T1000 (cell line): ENCODE measurements at regions not wholly inside any gene's neighbourhood (a gene's known extent, or its start where the extent isn't known, plus 50 kb on each side); places are given as distances from the start of the nearest gene placed in this dataset.
"Not testable (repeated sequence)": the region's sequence is repeated elsewhere in the genome, so short reads cannot be mapped to it uniquely, and the experiment has no call there.

Source experiments
- DNase-seq: peaks from one replicate; lab custom pipeline; 2025; ENCODE audit warnings: mixed read lengths; lab: John Stamatoyannopoulos, UW

- no peak for DNase-seq
Measured at GRCh38 chr12:127169321-127170181, 1097.4 kb upstream of the TMEM132C start.

GRCh38 chr12:127170226-127171180 is 1096.5 kb upstream of the TMEM132C start:
- DNase-seq, result no peak

DNA sequence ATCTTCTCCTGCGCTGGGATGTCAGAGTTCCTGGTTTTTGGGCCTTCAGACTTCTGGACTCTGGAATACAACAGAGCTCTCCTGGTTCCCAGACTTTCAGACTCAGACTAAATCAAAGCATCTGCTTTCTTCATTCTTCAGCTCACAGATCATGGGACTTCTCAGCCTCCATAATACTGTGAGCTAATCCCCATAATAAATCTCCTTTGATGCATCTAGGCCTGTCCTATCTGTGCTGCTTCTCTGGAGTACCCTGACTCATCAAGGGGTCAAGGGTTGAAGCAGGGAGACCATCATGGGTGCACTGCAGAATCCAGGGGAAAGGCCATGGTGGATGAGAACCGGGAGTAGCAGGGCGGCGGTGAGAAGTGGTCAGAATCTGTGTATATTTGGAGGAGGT is 1094.1 kb upstream of the TMEM132C start:
- DNase-seq, result no peak

DNA sequence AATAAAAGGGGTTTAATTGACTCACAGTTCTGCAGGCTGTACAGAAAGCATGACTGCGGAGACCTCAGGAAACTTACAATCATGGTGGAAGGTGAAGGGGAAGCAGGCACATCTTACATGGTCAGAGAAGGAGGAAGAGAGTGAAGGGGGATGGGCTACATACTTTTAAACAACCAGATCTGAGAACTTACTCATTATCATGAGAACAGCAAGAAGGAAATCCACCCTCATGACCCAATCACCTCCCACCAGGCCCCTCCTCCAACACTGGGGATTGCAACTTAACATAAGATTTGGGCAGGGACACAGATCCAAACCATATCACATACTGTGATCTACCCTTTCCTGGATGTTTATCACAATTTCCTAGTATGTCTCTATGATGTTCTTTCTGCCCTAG is 1093.0 kb upstream of the TMEM132C start:
- DNase-seq, result not testable (repeated sequence)

- no peak for DNase-seq
Measured at GRCh38 chr12:127174881-127175280, 1092.1 kb upstream of the TMEM132C start.

GRCh38 chr12:127175361-127175760 is 1091.6 kb upstream of the TMEM132C start:
- no peak for DNase-seq

- DNase-seq, result no peak
Measured at GRCh38 chr12:127176804-127177203, 1090.2 kb upstream of the TMEM132C start.

DNA sequence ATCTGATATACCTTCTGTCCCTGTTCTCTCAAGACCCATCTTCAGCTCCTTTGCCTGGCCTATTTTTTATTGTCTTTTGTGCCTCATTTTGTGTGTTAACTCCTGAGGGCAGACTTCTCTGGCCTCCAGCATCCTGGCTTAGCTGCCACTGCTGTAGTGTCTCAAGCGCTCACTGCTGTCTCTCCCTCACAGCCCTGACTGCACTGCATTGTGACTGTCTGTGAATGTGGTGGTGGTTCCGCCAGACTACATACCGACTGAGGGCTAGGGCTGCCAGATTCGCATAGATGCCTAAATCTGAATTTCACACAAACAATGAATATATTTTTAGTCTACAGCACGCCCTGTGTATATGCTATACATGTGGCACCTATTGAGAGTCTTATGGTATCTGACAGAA is 1088.9 kb upstream of the TMEM132C start:
- DNase-seq, result no peak

- no peak for DNase-seq
Measured at GRCh38 chr12:127178463-127178862, 1088.5 kb upstream of the TMEM132C start.

DNA sequence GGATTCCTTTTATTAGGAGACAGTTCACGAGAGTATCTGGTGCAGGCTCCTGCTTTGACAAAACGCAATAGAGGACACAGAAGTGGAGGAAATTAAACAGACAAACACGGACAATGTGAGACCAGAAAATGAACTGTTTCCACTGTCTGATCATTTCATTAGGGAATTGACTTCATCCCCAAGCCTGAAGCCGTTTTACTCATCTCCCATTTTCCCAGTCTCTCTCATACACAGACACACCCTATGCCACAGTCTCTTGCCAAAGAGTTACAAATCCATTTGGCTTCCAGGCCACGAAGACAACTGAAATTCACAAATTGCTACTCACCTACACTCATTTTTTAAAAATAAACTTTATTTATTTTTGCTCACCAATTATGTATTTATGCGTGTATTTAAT is 1087.8 kb upstream of the TMEM132C start:
- no peak for DNase-seq

DNA sequence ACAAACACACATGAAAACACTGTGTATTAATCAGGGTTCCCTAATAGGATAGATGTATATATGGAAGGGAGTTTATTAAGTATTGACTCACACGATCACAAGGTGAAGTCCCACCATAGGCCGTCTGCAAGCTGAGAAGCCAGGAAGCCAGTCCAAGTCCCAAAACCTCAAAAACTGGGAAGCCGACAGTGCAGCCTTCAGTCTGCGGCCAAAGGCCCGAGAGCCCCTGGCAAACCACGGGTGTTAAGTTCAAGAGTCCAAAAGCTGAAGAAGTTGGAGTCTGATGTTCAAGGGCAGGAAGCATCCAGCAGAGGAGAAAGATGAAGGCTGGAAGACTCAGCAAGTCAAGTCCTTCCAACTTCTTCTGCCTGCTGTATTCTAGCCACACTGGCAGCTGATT is 1085.0 kb upstream of the TMEM132C start:
- DNase-seq, result no peak

DNA sequence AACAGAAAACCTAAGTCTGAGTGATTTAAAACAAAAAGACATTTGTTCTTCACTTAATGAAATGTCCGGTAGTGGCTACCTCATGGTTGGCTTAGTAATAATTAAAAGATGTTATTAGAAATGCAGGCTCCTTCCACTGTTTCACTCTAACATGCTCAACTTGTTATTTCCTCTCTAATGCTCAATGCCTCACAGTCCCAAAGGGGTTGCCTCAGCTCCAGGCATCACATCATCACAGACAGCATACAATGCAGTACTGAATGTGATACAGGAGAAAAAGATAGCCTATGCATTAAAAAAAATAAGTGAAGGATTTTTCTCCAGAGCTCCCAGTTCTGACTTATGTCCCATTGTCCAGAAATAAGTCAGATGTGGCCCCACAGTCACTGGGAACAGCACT is 1077.0 kb upstream of the TMEM132C start:
- DNase-seq, result no peak

DNA sequence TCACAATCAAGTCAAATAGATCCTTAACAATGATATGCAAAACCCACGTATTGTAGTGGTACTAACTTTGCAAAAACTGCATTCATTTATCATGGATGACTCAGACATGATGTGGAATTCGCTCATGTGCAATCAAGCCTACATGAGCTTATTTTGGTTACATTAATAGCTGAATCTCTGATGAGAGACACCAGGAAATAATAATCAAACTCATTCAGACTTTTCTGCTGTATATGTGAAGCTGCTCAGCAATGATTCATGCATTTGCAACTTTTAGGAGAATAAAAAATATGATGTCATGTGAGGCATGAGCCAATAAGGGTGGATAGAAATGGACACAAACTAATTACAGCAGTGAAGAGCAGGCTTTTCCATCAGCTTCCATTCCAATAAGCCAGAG is 1075.8 kb upstream of the TMEM132C start:
- DNase-seq, result no peak

DNA sequence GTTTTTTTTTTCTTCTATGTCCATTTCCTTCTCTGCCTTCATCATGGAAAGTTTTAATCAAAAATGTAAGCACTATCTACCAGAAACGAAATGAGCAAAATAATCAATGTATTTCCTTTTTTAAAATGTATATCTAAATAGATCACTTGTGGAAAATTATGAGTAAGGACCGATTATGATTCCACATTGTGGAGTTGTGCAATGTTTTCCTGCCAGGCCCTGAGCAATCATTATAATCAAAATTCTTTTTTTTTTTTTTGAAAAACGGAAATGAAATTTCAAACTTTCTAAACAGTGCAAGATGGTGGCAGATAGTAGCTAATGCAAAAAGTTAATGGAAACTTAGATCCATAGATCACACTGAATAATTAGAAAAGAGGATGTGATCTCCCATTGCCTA is 1074.6 kb upstream of the TMEM132C start:
- no peak for DNase-seq

DNA sequence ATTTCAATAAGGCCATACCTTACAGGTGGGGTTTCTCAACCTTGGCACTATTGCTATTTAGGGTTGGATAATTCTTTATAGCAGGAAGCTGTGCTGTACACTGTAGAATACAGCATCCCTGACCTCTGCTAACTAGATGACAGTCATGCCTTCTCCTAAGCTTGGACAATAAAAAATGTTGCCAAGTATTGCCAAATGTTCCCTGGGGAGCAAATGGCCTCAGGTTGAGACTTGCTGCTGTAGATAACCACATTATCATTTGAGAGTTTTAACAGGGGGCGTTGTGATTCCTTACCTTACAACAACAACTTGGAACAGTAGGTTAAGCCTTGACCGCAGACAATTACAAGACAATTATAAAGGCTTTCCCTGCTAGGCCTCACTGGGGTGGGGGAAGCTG is 1073.6 kb upstream of the TMEM132C start:
- no peak for DNase-seq

- no peak for DNase-seq
Measured at GRCh38 chr12:127194176-127194575, 1072.8 kb upstream of the TMEM132C start.

GRCh38 chr12:127205781-127206555 is 1061.0 kb upstream of the TMEM132C start:
- no peak for DNase-seq

DNA sequence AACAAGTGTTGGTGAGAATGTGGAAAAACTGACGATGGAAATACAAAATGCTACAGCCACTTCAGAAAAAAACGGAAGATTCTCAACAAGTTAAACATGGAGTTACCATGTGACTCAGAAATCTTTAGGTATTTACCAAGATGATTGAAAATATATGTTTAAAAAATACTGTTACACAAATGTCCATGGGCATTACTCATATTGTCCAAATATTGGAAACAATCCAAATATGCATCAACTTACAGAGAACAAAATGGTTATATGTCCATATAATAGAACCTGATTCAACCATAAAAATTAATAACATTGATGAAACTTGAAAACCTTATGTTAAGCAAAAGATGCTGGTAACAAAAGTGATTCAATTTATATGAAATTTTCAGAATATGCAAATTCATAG is 1057.7 kb upstream of the TMEM132C start:
- no peak for DNase-seq

DNA sequence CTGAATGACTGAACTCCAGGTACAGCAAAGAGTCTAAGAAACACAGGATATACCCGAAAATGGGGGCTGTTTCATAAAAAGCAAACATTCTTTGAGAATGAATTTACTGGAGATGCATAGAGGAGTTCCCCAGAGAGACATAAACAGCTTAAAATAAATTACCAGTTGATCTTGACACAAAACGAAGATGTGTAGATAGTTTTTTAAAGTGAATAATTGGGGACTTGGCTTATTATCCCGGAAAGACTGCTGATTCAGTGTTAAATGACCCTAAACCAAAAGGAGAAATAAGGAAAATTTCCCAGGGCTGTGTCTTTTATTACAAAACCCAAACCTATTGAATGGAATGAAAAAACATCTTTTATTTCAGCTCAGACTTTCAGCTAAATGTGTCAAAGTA is 1052.8 kb upstream of the TMEM132C start:
- no peak for DNase-seq

DNA sequence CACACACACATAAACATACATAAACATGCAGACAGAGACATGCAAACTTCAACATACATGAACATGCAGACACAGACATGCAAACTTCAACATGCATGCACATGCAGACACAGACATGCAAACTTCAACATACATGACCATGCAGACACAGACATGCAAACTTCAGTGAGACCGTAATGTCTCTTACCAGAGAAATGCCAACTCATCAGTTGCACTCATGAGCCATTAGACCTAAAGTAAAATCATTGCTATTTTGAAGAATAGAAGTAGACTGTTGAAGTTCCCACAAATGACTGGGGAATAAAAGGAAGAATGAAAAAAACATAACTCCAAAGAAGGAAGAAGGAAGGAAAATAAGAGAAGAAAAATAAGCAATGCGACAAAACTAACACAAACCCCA is 1044.0 kb upstream of the TMEM132C start:
- no peak for DNase-seq

- no peak for DNase-seq
Measured at GRCh38 chr12:127223731-127224130, 1043.2 kb upstream of the TMEM132C start.

DNA sequence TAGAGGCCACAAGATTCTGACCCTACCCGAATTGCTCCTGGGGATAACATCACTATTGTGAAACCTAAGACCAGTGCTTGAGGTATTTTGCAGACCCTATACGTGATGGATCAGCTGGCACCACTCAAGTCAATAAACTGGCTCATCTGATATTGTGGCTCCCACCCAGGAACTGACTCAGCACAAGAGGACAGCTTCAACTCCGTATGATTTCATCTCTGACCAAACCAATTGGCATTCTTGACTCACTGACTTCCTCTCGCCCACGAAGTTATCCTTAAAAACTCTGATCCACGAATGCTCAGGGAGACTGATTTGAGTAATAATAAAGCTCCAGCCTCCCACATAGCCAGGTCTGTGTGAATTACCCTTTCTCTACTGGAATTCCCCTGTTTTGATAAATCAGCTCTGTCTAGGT is 1036.1 kb upstream of the TMEM132C start:
- peak; percentile 78 for DNase-seq
